ENCODE measurements at regions not wholly inside any gene's neighbourhood (a gene's known extent, or its start where the extent isn't known, plus 50 kb on each side); places are given as distances from the start of the nearest gene placed in this dataset.
"Not testable (repeated sequence)": the region's sequence is repeated elsewhere in the genome, so short reads cannot be mapped to it uniquely, and the experiment has no call there.

- Mint-ChIP-seq H3K4me3 (no peak overlapping the region), H3K9me3 (peaks cover 5% of the 10 kb centered on the region), H3K4me1 (ENCODE audit: low read depth) (no peaks in the 10 kb centered on the region)
Observed at GRCh38 chr2:123514613-123515207, 510.4 kb upstream of the CNTNAP5 start.

GRCh38 chr2:123518367-123518766 is 506.7 kb upstream of the CNTNAP5 start:
- Mint-ChIP-seq H3K4me1 (ENCODE audit: low read depth) (no peaks in the 10 kb centered on the region), H3K9me3 (peaks cover 9% of the 10 kb centered on the region), H3K36me3 (ENCODE audit: low read depth) (no peaks in the 10 kb centered on the region), H3K4me3 (no peak overlapping the region), H3K27me3 (ENCODE audit: low read depth) (no peaks in the 10 kb centered on the region), H3K27ac (no peak overlapping the region)

More at GRCh38 chr2:123514613-123515207, 510.4 kb upstream of the CNTNAP5 start:
- H3K27me3 Mint-ChIP-seq (ENCODE audit: low read depth) = no peaks in the 10 kb centered on the region
- H3K27ac Mint-ChIP-seq = no peak overlapping the region
- no peaks in the 10 kb centered on the region for H3K36me3 Mint-ChIP-seq (ENCODE audit: low read depth)

GRCh38 chr2:123521854-123522253 is 503.2 kb upstream of the CNTNAP5 start:
- Mint-ChIP-seq H3K9me3 (peaks cover 16% of the 10 kb centered on the region), H3K27me3 (ENCODE audit: low read depth) (no peaks in the 10 kb centered on the region), H3K4me1 (ENCODE audit: low read depth) (no peaks in the 10 kb centered on the region), H3K27ac (no peak overlapping the region), H3K4me3 (no peak overlapping the region), H3K36me3 (ENCODE audit: low read depth) (no peaks in the 10 kb centered on the region)

GRCh38 chr2:123522498-123522897 is 502.6 kb upstream of the CNTNAP5 start:
- not testable (repeated sequence) for H3K4me1 Mint-ChIP-seq (ENCODE audit: low read depth); H3K4me3 Mint-ChIP-seq; H3K36me3 Mint-ChIP-seq (ENCODE audit: low read depth); H3K27me3 Mint-ChIP-seq (ENCODE audit: low read depth); H3K27ac Mint-ChIP-seq
- peaks cover 16% of the 10 kb centered on the region for H3K9me3 Mint-ChIP-seq

- Mint-ChIP-seq H3K4me1 (ENCODE audit: low read depth) (no peaks in the 10 kb centered on the region), H3K27ac (no peak overlapping the region), H3K36me3 (ENCODE audit: low read depth) (no peaks in the 10 kb centered on the region), H3K4me3 (no peak overlapping the region), H3K9me3 (peaks cover 10% of the 10 kb centered on the region), H3K27me3 (ENCODE audit: low read depth) (no peaks in the 10 kb centered on the region)
Observed at GRCh38 chr2:123528996-123529707, 495.9 kb upstream of the CNTNAP5 start.

GRCh38 chr2:123530004-123530403 is 495.1 kb upstream of the CNTNAP5 start:
- no peaks in the 10 kb centered on the region for H3K36me3 Mint-ChIP-seq (ENCODE audit: low read depth)
- H3K9me3 Mint-ChIP-seq = peaks cover 8% of the 10 kb centered on the region
- H3K4me3 Mint-ChIP-seq = no peak overlapping the region
- H3K27ac Mint-ChIP-seq = no peak overlapping the region
- H3K27me3 Mint-ChIP-seq (ENCODE audit: low read depth) = no peaks in the 10 kb centered on the region
- no peaks in the 10 kb centered on the region for H3K4me1 Mint-ChIP-seq (ENCODE audit: low read depth)

- Mint-ChIP-seq H3K9me3 (peaks cover 10% of the 10 kb centered on the region), H3K4me1 (ENCODE audit: low read depth) (no peaks in the 10 kb centered on the region), H3K36me3 (ENCODE audit: low read depth) (no peaks in the 10 kb centered on the region), H3K4me3 (no peak overlapping the region), H3K27me3 (ENCODE audit: low read depth) (no peaks in the 10 kb centered on the region), H3K27ac (no peak overlapping the region)
Observed at GRCh38 chr2:123532126-123532525, 493.0 kb upstream of the CNTNAP5 start.

GRCh38 chr2:123532994-123533393 is 492.1 kb upstream of the CNTNAP5 start:
- no peaks in the 10 kb centered on the region for H3K36me3 Mint-ChIP-seq (ENCODE audit: low read depth)
- H3K4me1 Mint-ChIP-seq (ENCODE audit: low read depth) = no peaks in the 10 kb centered on the region
- peaks cover 14% of the 10 kb centered on the region for H3K9me3 Mint-ChIP-seq
- H3K4me3 Mint-ChIP-seq = no peak overlapping the region
- H3K27me3 Mint-ChIP-seq (ENCODE audit: low read depth) = no peaks in the 10 kb centered on the region
- no peak overlapping the region for H3K27ac Mint-ChIP-seq

GRCh38 chr2:123540291-123540690 is 484.8 kb upstream of the CNTNAP5 start:
- H3K27ac Mint-ChIP-seq = no peak overlapping the region
- H3K4me1 Mint-ChIP-seq (ENCODE audit: low read depth) = no peaks in the 10 kb centered on the region
- H3K36me3 Mint-ChIP-seq (ENCODE audit: low read depth) = no peaks in the 10 kb centered on the region
- H3K4me3 Mint-ChIP-seq = no peak overlapping the region
- H3K27me3 Mint-ChIP-seq (ENCODE audit: low read depth) = no peaks in the 10 kb centered on the region
- H3K9me3 Mint-ChIP-seq = peaks cover 20% of the 10 kb centered on the region

GRCh38 chr2:123546353-123546752 is 478.7 kb upstream of the CNTNAP5 start:
- Mint-ChIP-seq H3K27ac (no peak overlapping the region), H3K4me1 (ENCODE audit: low read depth) (no peaks in the 10 kb centered on the region), H3K4me3 (no peak overlapping the region), H3K9me3 (peaks cover 11% of the 10 kb centered on the region), H3K36me3 (ENCODE audit: low read depth) (no peaks in the 10 kb centered on the region), H3K27me3 (ENCODE audit: low read depth) (no peaks in the 10 kb centered on the region)

- H3K4me1 Mint-ChIP-seq (ENCODE audit: low read depth) = no peaks in the 10 kb centered on the region
- H3K27me3 Mint-ChIP-seq (ENCODE audit: low read depth) = no peaks in the 10 kb centered on the region
- H3K27ac Mint-ChIP-seq = no peak overlapping the region
- no peak overlapping the region for H3K4me3 Mint-ChIP-seq
- H3K9me3 Mint-ChIP-seq = peaks cover 21% of the 10 kb centered on the region
- H3K36me3 Mint-ChIP-seq (ENCODE audit: low read depth) = no peaks in the 10 kb centered on the region
Observed at GRCh38 chr2:123563515-123563914, 461.6 kb upstream of the CNTNAP5 start.

- Mint-ChIP-seq H3K9me3 (peaks cover 17% of the 10 kb centered on the region), H3K4me1 (ENCODE audit: low read depth) (no peaks in the 10 kb centered on the region), H3K27me3 (ENCODE audit: low read depth) (no peaks in the 10 kb centered on the region), H3K27ac (no peak overlapping the region), H3K36me3 (ENCODE audit: low read depth) (no peaks in the 10 kb centered on the region), H3K4me3 (no peak overlapping the region)
Observed at GRCh38 chr2:123566291-123566946, 458.7 kb upstream of the CNTNAP5 start.

GRCh38 chr2:123578016-123578415 is 447.1 kb upstream of the CNTNAP5 start:
- Mint-ChIP-seq H3K4me3 (no peak overlapping the region), H3K36me3 (ENCODE audit: low read depth) (no peaks in the 10 kb centered on the region), H3K27me3 (ENCODE audit: low read depth) (no peaks in the 10 kb centered on the region), H3K4me1 (ENCODE audit: low read depth) (no peaks in the 10 kb centered on the region), H3K9me3 (peaks cover 14% of the 10 kb centered on the region), H3K27ac (no peak overlapping the region)

- H3K4me1 Mint-ChIP-seq (ENCODE audit: low read depth) = no peaks in the 10 kb centered on the region
- H3K27ac Mint-ChIP-seq = no peak overlapping the region
- peaks cover 40% of the 10 kb centered on the region for H3K9me3 Mint-ChIP-seq
- no peak overlapping the region for H3K4me3 Mint-ChIP-seq
- no peaks in the 10 kb centered on the region for H3K36me3 Mint-ChIP-seq (ENCODE audit: low read depth)
- no peaks in the 10 kb centered on the region for H3K27me3 Mint-ChIP-seq (ENCODE audit: low read depth)
Observed at GRCh38 chr2:123596621-123597020, 428.5 kb upstream of the CNTNAP5 start.

- no peaks in the 10 kb centered on the region for H3K27me3 Mint-ChIP-seq (ENCODE audit: low read depth)
- no peak overlapping the region for H3K4me3 Mint-ChIP-seq
- H3K9me3 Mint-ChIP-seq = peaks cover 41% of the 10 kb centered on the region
- H3K27ac Mint-ChIP-seq = no peak overlapping the region
- H3K36me3 Mint-ChIP-seq (ENCODE audit: low read depth) = no peaks in the 10 kb centered on the region
- H3K4me1 Mint-ChIP-seq (ENCODE audit: low read depth) = no peaks in the 10 kb centered on the region
Observed at GRCh38 chr2:123597988-123598387, 427.1 kb upstream of the CNTNAP5 start.

All from T-helper 1 cell treated with Interleukin-12 subunit alpha and Interleukin-12 subunit beta and Interleukin-4 antibody, amounts not matched to agents 30 μg/mL and 1 μg/mL, for 36 hours (primary cell).